HG03139 (cell line): ENCODE measurements at regions not wholly inside any gene's neighbourhood (a gene's known extent, or its start where the extent isn't known, plus 50 kb on each side); places are given as distances from the start of the nearest gene placed in this dataset.
"Not testable (repeated sequence)": the region's sequence is repeated elsewhere in the genome, so short reads cannot be mapped to it uniquely, and the experiment has no call there.

ENCODE experiments used
- ATAC-seq: cut with Tn5 transposase; IDR thresholded peaks from one replicate; pipeline ENCODE4 v1.9.1; 2021; ENCODE audit not compliant: unreplicated experiment

- no peak for ATAC-seq
Measured at GRCh38 chr13:23003446-23003845, 177.3 kb upstream of the SGCG start.

- no peak for ATAC-seq
Measured at GRCh38 chr13:23007426-23007825, 173.4 kb upstream of the SGCG start.

- ATAC-seq, result no peak
Measured at GRCh38 chr13:23018143-23018542, 162.6 kb upstream of the SGCG start.

GRCh38 chr13:23020246-23020843 lies 160.4 kb upstream of the SGCG start:
- ATAC-seq, result peak; percentile 85

- no peak for ATAC-seq
Measured at GRCh38 chr13:23021906-23022305, 158.9 kb upstream of the SGCG start.

GRCh38 chr13:23022704-23023103 lies 158.1 kb upstream of the SGCG start:
- no peak for ATAC-seq

- ATAC-seq, result no peak
Measured at GRCh38 chr13:23025864-23026608, 154.7 kb upstream of the SGCG start.

GRCh38 chr13:23039266-23039935 lies 141.4 kb upstream of the SGCG start:
- no peak for ATAC-seq

- no peak for ATAC-seq
Measured at GRCh38 chr13:23042181-23042580, 138.6 kb upstream of the SGCG start.

- ATAC-seq, result no peak
Measured at GRCh38 chr13:23044906-23045305, 135.9 kb upstream of the SGCG start.

- no peak for ATAC-seq
Measured at GRCh38 chr13:23050126-23050525, 130.7 kb upstream of the SGCG start.

- ATAC-seq, result not testable (repeated sequence)
Measured at GRCh38 chr13:23053711-23054110, 127.1 kb upstream of the SGCG start.

GRCh38 chr13:23059173-23059572 lies 121.6 kb upstream of the SGCG start:
- ATAC-seq, result no peak

GRCh38 chr13:23060959-23061358 lies 119.8 kb upstream of the SGCG start:
- no peak for ATAC-seq

- ATAC-seq, result no peak
Measured at GRCh38 chr13:23067129-23067528, 113.7 kb upstream of the SGCG start.

GRCh38 chr13:23069566-23069965 lies 111.2 kb upstream of the SGCG start:
- no peak for ATAC-seq

- ATAC-seq, result no peak
Measured at GRCh38 chr13:23074075-23074828, 106.5 kb upstream of the SGCG start.

GRCh38 chr13:23081220-23081619 lies 99.6 kb upstream of the SGCG start:
- ATAC-seq, result no peak

GRCh38 chr13:23081901-23082300 lies 98.9 kb upstream of the SGCG start:
- ATAC-seq, result no peak

GRCh38 chr13:23086968-23087623 lies 93.7 kb upstream of the SGCG start:
- no peak for ATAC-seq

- no peak for ATAC-seq
Measured at GRCh38 chr13:23087880-23088279, 92.9 kb upstream of the SGCG start.
